ENCODE measurements at regions not wholly inside any gene's neighbourhood (a gene's known extent, or its start where the extent isn't known, plus 50 kb on each side); places are given as distances from the start of the nearest gene placed in this dataset.

DNA sequence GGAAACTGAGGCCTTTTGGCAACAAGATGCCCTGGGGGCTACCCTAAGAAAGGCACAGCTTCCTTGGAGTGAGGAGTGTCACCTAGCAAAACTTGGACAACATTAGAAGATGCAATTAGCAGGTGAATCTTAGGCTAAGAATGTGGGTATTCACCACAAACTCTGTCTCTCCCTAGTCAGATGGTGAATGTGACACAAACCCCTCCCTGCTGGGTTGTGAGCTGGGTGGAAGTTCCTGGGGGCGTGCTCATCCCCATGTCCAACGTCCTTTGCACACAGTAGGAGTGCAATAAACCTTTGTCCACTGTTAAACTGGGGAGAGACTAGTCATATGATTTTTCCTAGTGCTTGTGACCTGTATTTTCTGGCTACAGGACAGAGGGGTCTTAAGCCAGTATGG, 67.1 kb upstream of the SH3GL3 start:
- TF ChIP-seq, protein P1, sequence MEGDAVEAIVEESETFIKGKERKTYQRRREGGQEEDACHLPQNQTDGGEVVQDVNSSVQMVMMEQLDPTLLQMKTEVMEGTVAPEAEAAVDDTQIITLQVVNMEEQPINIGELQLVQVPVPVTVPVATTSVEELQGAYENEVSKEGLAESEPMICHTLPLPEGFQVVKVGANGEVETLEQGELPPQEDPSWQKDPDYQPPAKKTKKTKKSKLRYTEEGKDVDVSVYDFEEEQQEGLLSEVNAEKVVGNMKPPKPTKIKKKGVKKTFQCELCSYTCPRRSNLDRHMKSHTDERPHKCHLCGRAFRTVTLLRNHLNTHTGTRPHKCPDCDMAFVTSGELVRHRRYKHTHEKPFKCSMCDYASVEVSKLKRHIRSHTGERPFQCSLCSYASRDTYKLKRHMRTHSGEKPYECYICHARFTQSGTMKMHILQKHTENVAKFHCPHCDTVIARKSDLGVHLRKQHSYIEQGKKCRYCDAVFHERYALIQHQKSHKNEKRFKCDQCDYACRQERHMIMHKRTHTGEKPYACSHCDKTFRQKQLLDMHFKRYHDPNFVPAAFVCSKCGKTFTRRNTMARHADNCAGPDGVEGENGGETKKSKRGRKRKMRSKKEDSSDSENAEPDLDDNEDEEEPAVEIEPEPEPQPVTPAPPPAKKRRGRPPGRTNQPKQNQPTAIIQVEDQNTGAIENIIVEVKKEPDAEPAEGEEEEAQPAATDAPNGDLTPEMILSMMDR (IDR thresholded peaks at IDR 0.05): no peak
- TF ChIP-seq POLR2A (IDR thresholded peaks at IDR 0.05): no peak
